Liver (tissue), 8 donors: ENCODE measurements at regions not wholly inside any gene's neighbourhood (a gene's known extent, or its start where the extent isn't known, plus 50 kb on each side); places are given as distances from the start of the nearest gene placed in this dataset.

Experiments
- DNase-seq: peaks from one replicate; pipeline ENCODE4 v3.0.0-alpha.2; 2017; ENCODE audit warnings: low spot score
- H3K27ac ChIP-seq, 2 donors: one replicate each; pipeline ENCODE4 v1.7.0; 2013; ENCODE audit warnings: inconsistent platforms in 2 of 2, low read length in 2 of 2, control low read depth in 1 of 2, low read depth in 1 of 2, mild to moderate bottlenecking in 1 of 2
- H3K27me3 ChIP-seq, 4 donors: one replicate each; pipeline versions ENCODE4 v1.6.1 to v1.7.0; 2013; ENCODE audit warnings: low read length in 3 of 4, inconsistent platforms in 1 of 4, mild to moderate bottlenecking in 1 of 4, moderate library complexity in 1 of 4; ENCODE audit not compliant: control insufficient read depth in 4 of 4, insufficient read depth in 4 of 4
- H3K36me3 ChIP-seq, 4 donors: one replicate each; pipeline versions ENCODE4 v1.6.1 to v1.7.0; 2013; ENCODE audit warnings: low read length in 3 of 4, mild to moderate bottlenecking in 3 of 4, low read depth in 1 of 4, moderate library complexity in 1 of 4; ENCODE audit not compliant: control insufficient read depth in 4 of 4, insufficient read depth in 3 of 4
- H3K4me1 ChIP-seq, 4 donors: one replicate each; pipeline versions ENCODE4 v1.6.1 to v1.7.0; 2013; ENCODE audit warnings: low read length in 3 of 4, mild to moderate bottlenecking in 3 of 4, moderate library complexity in 1 of 4; ENCODE audit not compliant: control insufficient read depth in 4 of 4, insufficient read depth in 4 of 4
- H3K4me3 ChIP-seq, 3 donors: one replicate each; pipeline versions ENCODE4 v1.6.1 to v1.7.0; 2013; ENCODE audit warnings: low read length in 3 of 3, control low read depth in 1 of 3, low read depth in 1 of 3, mild to moderate bottlenecking in 1 of 3
- H3K9ac ChIP-seq, 2 donors: one replicate each; pipeline ENCODE4 v1.7.0; 2013; ENCODE audit warnings: low read length in 2 of 2, mild to moderate bottlenecking in 2 of 2, moderate library complexity in 2 of 2, control low read depth in 1 of 2, low read depth in 1 of 2
- H3K9me3 ChIP-seq, 4 donors: one replicate each; pipeline versions ENCODE4 v1.6.1 to v1.7.0; 2013; ENCODE audit warnings: low read length in 3 of 4; ENCODE audit not compliant: control insufficient read depth in 4 of 4
- ATF3 ChIP-seq: IDR thresholded peaks from 2 replicates; pipeline ENCODE4 v1.6.1; 2016; ENCODE audit warnings: antibody characterized with exemption
- CTCF ChIP-seq: fragments of 150-350 bp; IDR thresholded peaks from 2 replicates; pipeline ENCODE4 v1.5.1; 2017; ENCODE audit warnings: improper control_type of control experiment, low read depth, low read length; ENCODE audit not compliant: missing input control
- EGR1 ChIP-seq, 2 donors: IDR thresholded peaks; 2 replicates each; pipeline ENCODE4 v1.6.1; 2016 to 2018; ENCODE audit warnings: antibody characterized with exemption in 2 of 2, low read depth in 2 of 2
- FOXA1 ChIP-seq: IDR thresholded peaks from 2 replicates; pipeline ENCODE4 v1.6.1; 2016; ENCODE audit warnings: antibody characterized with exemption
- HNF4A ChIP-seq, 2 donors: conservative IDR thresholded peaks; 2 replicates each; pipeline ENCODE4 v1.6.1; 2016; ENCODE audit warnings: antibody characterized with exemption in 2 of 2, mild to moderate bottlenecking in 2 of 2
- HNF4G ChIP-seq: IDR thresholded peaks from 2 replicates; pipeline ENCODE4 v1.6.1; 2016; ENCODE audit warnings: antibody characterized with exemption
- JUND ChIP-seq, 2 donors: IDR thresholded peaks; 2 replicates each; pipeline ENCODE4 v1.6.1; 2016; ENCODE audit warnings: antibody characterized with exemption in 2 of 2
- MAX ChIP-seq: IDR thresholded peaks from 2 replicates; pipeline ENCODE4 v1.6.1; 2016; ENCODE audit warnings: antibody characterized with exemption
- RAD21 ChIP-seq, 2 donors: IDR thresholded peaks; 2 replicates each; pipeline ENCODE4 v1.6.1; 2016; ENCODE audit warnings: antibody characterized with exemption in 2 of 2, mild to moderate bottlenecking in 2 of 2
- REST ChIP-seq: IDR thresholded peaks from 2 replicates; pipeline ENCODE4 v1.6.1; 2016; ENCODE audit warnings: antibody characterized with exemption, mild to moderate bottlenecking
- RXRA ChIP-seq, 2 donors: IDR thresholded peaks; 2 replicates each; pipeline ENCODE4 v1.6.1; 2017 to 2018; ENCODE audit warnings: antibody characterized with exemption in 2 of 2, mild to moderate bottlenecking in 1 of 2
- SP1 ChIP-seq: IDR thresholded peaks from 2 replicates; pipeline ENCODE4 v1.6.1; 2018; ENCODE audit warnings: antibody characterized with exemption, mild to moderate bottlenecking
- TAF1 ChIP-seq: conservative IDR thresholded peaks from 2 replicates; pipeline ENCODE4 v1.6.1; 2016; ENCODE audit warnings: antibody characterized with exemption, mild to moderate bottlenecking
- YY1 ChIP-seq: IDR thresholded peaks from 2 replicates; pipeline ENCODE4 v1.6.1; 2016; ENCODE audit warnings: antibody characterized with exemption, mild to moderate bottlenecking
- ZBTB33 ChIP-seq: IDR thresholded peaks from 2 replicates; pipeline ENCODE4 v1.6.1; 2016; ENCODE audit warnings: antibody characterized with exemption
- WGBS: extraction: QIAGEN DNeasy Blood & Tissue Kit; methylation state at CpG from one replicate; pipeline ENCODE4 v1.1.7; 2013; 5-methylcytosine and 5-hydroxymethylcytosine counted together
- donor health status: healthy.
- donor health status: healthy.
- donor health status: healthy.
- donor health status: healthy.
- donor health status: healthy.

- TF ChIP-seq ZBTB33 (no peak), HNF4A (conservative IDR thresholded peaks at IDR 0.05) (no peak), FOXA1 (no peak), REST (no peak), RXRA (IDR thresholded peaks at IDR 0.05) (no peak), TAF1 (no peak), SP1 (no peak), RAD21 (IDR thresholded peaks at IDR 0.05) (no peak), HNF4G (no peak)
- H3K36me3 ChIP-seq: no peaks in the 10 kb centered on the region
- no peaks in the 10 kb centered on the region for H3K9me3 ChIP-seq
- H3K27me3 ChIP-seq: peaks cover 0 to 4% (median 0%) of the 10 kb centered on the region in 4 donors
- H3K27ac ChIP-seq: no peak overlapping the region
- H3K4me1 ChIP-seq: no peaks in the 10 kb centered on the region
- no peak for DNase-seq
- no peak overlapping the region for H3K9ac ChIP-seq
- no peak overlapping the region for H3K4me3 ChIP-seq
These were observed 283.7 kb upstream of the NR4A3 start for GRCh38 chr9:99537996-99538395.

- DNase-seq: no peak
- Histone ChIP-seq H3K4me3 (no peak overlapping the region), H3K27ac (no peak overlapping the region), H3K36me3 (no peaks in the 10 kb centered on the region), H3K27me3 (no peaks in the 10 kb centered on the region), H3K9me3 (no peaks in the 10 kb centered on the region), H3K9ac (no peak overlapping the region), H3K4me1 (no peaks in the 10 kb centered on the region)
- TF ChIP-seq SP1: no peak
- no peak for TF ChIP-seq ATF3
- no peak for TF ChIP-seq EGR1 (IDR thresholded peaks at IDR 0.05; ENCODE audit: low read depth in 2 of 2)
- TF ChIP-seq RAD21 (IDR thresholded peaks at IDR 0.05): no peak
- no peak for TF ChIP-seq JUND (IDR thresholded peaks at IDR 0.05)
- no peak for TF ChIP-seq YY1
- TF ChIP-seq MAX: no peak
- TF ChIP-seq ZBTB33: no peak
- no peak for TF ChIP-seq REST
- TF ChIP-seq CTCF: no peak
- TF ChIP-seq FOXA1: no peak
- WGBS: 64% methylated on average over 2 of the region's 2 CpGs
These were observed 277.2 kb upstream of the NR4A3 start for GRCh38 chr9:99544526-99544925.
